ENCODE measurements at regions not wholly inside any gene's neighbourhood (a gene's known extent, or its start where the extent isn't known, plus 50 kb on each side); places are given as distances from the start of the nearest gene placed in this dataset.

DNA sequence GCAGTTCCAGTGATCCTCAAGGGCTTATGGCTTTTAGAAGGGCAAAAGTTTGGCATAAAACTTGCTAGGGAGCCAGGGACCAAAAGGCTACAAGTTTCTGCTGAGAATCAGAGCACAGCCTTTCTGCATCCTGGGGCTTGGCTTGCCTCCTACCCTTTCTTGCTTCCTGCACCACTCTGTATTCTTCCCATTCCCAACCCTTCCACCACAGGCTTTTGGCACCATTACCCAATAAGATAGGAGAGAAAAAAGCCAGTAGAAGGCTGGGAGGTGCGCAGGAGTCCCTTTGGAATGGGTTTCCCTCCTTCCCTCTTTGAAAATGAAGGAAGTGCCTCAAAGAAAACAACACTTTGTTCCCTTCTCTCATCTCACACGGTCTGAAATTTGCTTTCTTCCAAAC is 268.6 kb downstream of the PDCD6IP start:
- no peak for TF ChIP-seq CTCF (IDR thresholded peaks at IDR 0.05)
- no peak for TF ChIP-seq EZH2 (IDR thresholded peaks at IDR 0.05; ENCODE audit: borderline replicate concordance, insufficient read depth, low read depth, low read length, poor library complexity, severe bottlenecking)
